Astrocyte (in vitro differentiated cells and primary cell): ENCODE measurements at regions not wholly inside any gene's neighbourhood (a gene's known extent, or its start where the extent isn't known, plus 50 kb on each side); places are given as distances from the start of the nearest gene placed in this dataset.
"Not testable (repeated sequence)": the region's sequence is repeated elsewhere in the genome, so short reads cannot be mapped to it uniquely, and the experiment has no call there.

ENCODE experiments used
- DNase-seq: peaks from one replicate; pipeline ENCODE4 v3.0.0-alpha.2; 2010; ENCODE audit warnings: low read depth
- FAIRE-seq: peaks from 2 replicates; lab custom pipeline; 2011; peaks lifted over from hg19 to GRCh38; lab: Jason Lieb, UNC
- H2AFZ ChIP-seq: 2 replicates; pipeline ENCODE4 v1.6.0; 2012; ENCODE audit warnings: low read depth, low read length, inconsistent platforms
- H3K27ac ChIP-seq: 2 replicates; pipeline ENCODE4 v1.5.1; 2011; ENCODE audit warnings: low read depth, low read length, inconsistent platforms
- H3K27me3 ChIP-seq: 2 replicates; pipeline ENCODE4 v1.6.0; 2011; ENCODE audit warnings: low read length, inconsistent platforms; ENCODE audit not compliant: insufficient read depth
- H3K36me3 ChIP-seq: 2 replicates; pipeline ENCODE4 v1.5.1; 2011; ENCODE audit warnings: low read length, inconsistent platforms; ENCODE audit not compliant: insufficient read depth
- H3K4me1 ChIP-seq: 2 replicates; pipeline ENCODE4 v1.5.1; 2011; ENCODE audit warnings: low read length, inconsistent platforms; ENCODE audit not compliant: insufficient read depth
- H3K4me2 ChIP-seq: 2 replicates; pipeline ENCODE4 v1.6.0; 2012; ENCODE audit warnings: low read length, inconsistent platforms
- H3K4me3 ChIP-seq: 2 replicates; pipeline ENCODE4 v1.5.1; 2011; ENCODE audit warnings: low read depth, mild to moderate bottlenecking, low read length, inconsistent platforms; ENCODE audit not compliant: insufficient read depth
- H3K79me2 ChIP-seq: 2 replicates; pipeline ENCODE4 v1.6.0; 2012; ENCODE audit warnings: mild to moderate bottlenecking, low read length, inconsistent platforms; ENCODE audit not compliant: insufficient read depth
- H3K9ac ChIP-seq: 2 replicates; pipeline ENCODE4 v1.6.0; 2012; ENCODE audit warnings: mild to moderate bottlenecking, low read length, inconsistent platforms
- H3K9me3 ChIP-seq: 2 replicates; pipeline ENCODE4 v1.5.1; 2012; ENCODE audit warnings: low read depth, mild to moderate bottlenecking, low read length, inconsistent platforms; ENCODE audit not compliant: insufficient read depth
- H4K20me1 ChIP-seq: 2 replicates; pipeline ENCODE4 v1.6.0; 2012; ENCODE audit warnings: low read length, inconsistent platforms; ENCODE audit not compliant: insufficient read depth
- H3K27ac Mint-ChIP-seq: one replicate; pipeline ENCODE4 v1.8.0; 2021; ENCODE audit warnings: mild to moderate bottlenecking, mixed read lengths; ENCODE audit not compliant: unreplicated experiment
- H3K27me3 Mint-ChIP-seq: one replicate; pipeline ENCODE4 v1.8.0; 2021; ENCODE audit warnings: low read depth, mixed read lengths; ENCODE audit not compliant: unreplicated experiment
- H3K36me3 Mint-ChIP-seq: one replicate; pipeline ENCODE4 v1.8.0; 2021; ENCODE audit warnings: low read depth, mixed read lengths; ENCODE audit not compliant: unreplicated experiment
- H3K4me1 Mint-ChIP-seq: one replicate; pipeline ENCODE4 v1.8.0; 2021; ENCODE audit warnings: low read depth, mixed read lengths; ENCODE audit not compliant: unreplicated experiment
- H3K4me3 Mint-ChIP-seq: one replicate; pipeline ENCODE4 v1.8.0; 2021; ENCODE audit warnings: mild to moderate bottlenecking, moderate library complexity, mixed read lengths; ENCODE audit not compliant: unreplicated experiment
- H3K9me3 Mint-ChIP-seq: one replicate; pipeline ENCODE4 v1.8.0; 2021; ENCODE audit warnings: mild to moderate bottlenecking, mixed read lengths; ENCODE audit not compliant: unreplicated experiment
- EZH2 ChIP-seq: IDR thresholded peaks from 2 replicates; pipeline ENCODE4 v1.6.1; 2012; ENCODE audit warnings: mild to moderate bottlenecking, low read length, inconsistent platforms; ENCODE audit not compliant: insufficient read depth
- TF ChIP-seq, protein P1 (sequence below): IDR thresholded peaks from 2 replicates; pipeline ENCODE4 v1.5.1; 2011; ENCODE audit warnings: low read depth, mild to moderate bottlenecking, inconsistent platforms, low read length, moderate library complexity; ENCODE audit not compliant: insufficient read depth

DNA sequence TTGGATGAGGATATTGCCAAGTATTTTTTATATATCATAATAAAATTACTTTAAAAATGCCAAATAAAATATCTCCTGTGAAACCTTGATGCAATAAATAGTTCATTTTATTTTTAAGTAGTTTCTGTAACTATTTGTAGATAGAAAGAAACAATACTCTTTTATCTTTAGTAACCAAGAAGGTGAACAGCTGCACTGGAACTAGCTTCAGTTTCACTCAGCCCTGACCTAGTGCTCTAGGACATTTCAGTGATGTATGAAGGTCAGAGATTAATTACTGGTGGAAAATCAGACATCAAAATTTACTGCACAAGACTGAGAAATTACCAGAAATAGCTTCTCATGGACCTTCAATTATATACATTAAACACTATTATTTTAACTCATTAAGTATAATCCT, 1305.0 kb downstream of the CNTNAP5 start:
- Histone ChIP-seq H3K36me3 (no peaks in the 10 kb centered on the region), H2AFZ (no peak overlapping the region), H3K9me3 (peaks cover 3% of the 10 kb centered on the region), H3K4me2 (no peak overlapping the region), H3K79me2 (no peaks in the 10 kb centered on the region), H4K20me1 (no peaks in the 10 kb centered on the region), H3K4me1 (no peaks in the 10 kb centered on the region), H3K4me3 (no peak overlapping the region), H3K9ac (no peak overlapping the region), H3K27ac (no peak overlapping the region), H3K27me3 (no peaks in the 10 kb centered on the region)
- no peak for DNase-seq
- H3K4me1 Mint-ChIP-seq = no peaks in the 10 kb centered on the region
- H3K27ac Mint-ChIP-seq = no peak overlapping the region
- H3K36me3 Mint-ChIP-seq = no peaks in the 10 kb centered on the region
- no peak overlapping the region for H3K4me3 Mint-ChIP-seq
- H3K9me3 Mint-ChIP-seq = no peaks in the 10 kb centered on the region
- no peaks in the 10 kb centered on the region for H3K27me3 Mint-ChIP-seq
- TF ChIP-seq, protein P1, sequence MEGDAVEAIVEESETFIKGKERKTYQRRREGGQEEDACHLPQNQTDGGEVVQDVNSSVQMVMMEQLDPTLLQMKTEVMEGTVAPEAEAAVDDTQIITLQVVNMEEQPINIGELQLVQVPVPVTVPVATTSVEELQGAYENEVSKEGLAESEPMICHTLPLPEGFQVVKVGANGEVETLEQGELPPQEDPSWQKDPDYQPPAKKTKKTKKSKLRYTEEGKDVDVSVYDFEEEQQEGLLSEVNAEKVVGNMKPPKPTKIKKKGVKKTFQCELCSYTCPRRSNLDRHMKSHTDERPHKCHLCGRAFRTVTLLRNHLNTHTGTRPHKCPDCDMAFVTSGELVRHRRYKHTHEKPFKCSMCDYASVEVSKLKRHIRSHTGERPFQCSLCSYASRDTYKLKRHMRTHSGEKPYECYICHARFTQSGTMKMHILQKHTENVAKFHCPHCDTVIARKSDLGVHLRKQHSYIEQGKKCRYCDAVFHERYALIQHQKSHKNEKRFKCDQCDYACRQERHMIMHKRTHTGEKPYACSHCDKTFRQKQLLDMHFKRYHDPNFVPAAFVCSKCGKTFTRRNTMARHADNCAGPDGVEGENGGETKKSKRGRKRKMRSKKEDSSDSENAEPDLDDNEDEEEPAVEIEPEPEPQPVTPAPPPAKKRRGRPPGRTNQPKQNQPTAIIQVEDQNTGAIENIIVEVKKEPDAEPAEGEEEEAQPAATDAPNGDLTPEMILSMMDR = no peak
- FAIRE-seq = no peak

DNA sequence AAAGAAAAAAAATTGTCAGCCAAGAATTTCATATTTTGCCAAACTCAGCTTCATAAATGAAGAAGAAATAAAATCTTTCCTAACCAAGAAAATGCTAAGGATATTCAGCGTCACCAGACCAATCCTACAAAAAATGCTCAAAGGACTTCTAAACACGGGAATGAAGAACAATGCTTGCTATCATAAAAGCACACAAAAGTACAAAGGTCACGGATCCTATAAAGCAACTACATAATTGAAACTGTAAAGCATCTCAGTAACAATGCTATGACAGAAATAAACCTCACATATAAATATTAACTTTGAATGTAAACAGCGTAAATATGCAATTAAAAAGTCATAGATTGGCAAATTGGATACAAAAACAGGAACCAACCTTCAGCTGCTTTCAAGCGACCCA, 1314.6 kb upstream of the GYPC start:
- FAIRE-seq = no peak

DNA sequence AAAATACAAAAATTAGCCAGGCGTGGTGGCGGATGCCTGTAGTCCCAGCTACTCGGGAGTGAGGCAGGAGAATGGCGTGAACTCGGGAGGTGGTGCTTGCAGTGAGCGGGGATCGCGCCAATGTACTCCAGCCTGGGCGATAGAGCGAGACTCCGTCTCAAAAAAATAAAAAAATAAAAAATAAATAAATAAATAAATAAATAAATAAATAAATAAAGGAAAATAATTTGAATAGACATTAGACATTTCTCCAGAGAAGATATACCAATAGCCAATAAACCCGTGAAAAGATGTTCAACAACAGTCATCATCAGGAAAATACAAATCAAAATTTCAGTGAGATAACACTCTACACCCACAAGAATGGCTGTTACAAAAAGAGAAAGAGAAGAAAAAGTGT, 1302.4 kb upstream of the GYPC start:
- H3K4me1 ChIP-seq, H3K9me3 Mint-ChIP-seq, H2AFZ ChIP-seq, H3K36me3 ChIP-seq, H3K27me3 Mint-ChIP-seq, H3K9me3 ChIP-seq, H3K27ac ChIP-seq, H3K4me3 ChIP-seq, H3K27ac Mint-ChIP-seq, FAIRE-seq, H3K4me2 ChIP-seq, H3K36me3 Mint-ChIP-seq, H3K4me3 Mint-ChIP-seq, H4K20me1 ChIP-seq, H3K27me3 ChIP-seq, H3K79me2 ChIP-seq, H3K9ac ChIP-seq, DNase-seq, H3K4me1 Mint-ChIP-seq: not testable (repeated sequence)

More for the DNA sequence above, 1314.6 kb upstream of the GYPC start:
- H3K4me3 Mint-ChIP-seq = no peak overlapping the region
- H3K27me3 Mint-ChIP-seq = no peaks in the 10 kb centered on the region
- Histone ChIP-seq H2AFZ (no peak overlapping the region), H3K27me3 (no peaks in the 10 kb centered on the region), H3K79me2 (no peaks in the 10 kb centered on the region), H3K4me3 (no peak overlapping the region), H3K9ac (no peak overlapping the region), H4K20me1 (no peaks in the 10 kb centered on the region), H3K4me1 (no peaks in the 10 kb centered on the region), H3K36me3 (no peaks in the 10 kb centered on the region), H3K4me2 (no peak overlapping the region), H3K27ac (no peak overlapping the region), H3K9me3 (no peaks in the 10 kb centered on the region)
- H3K27ac Mint-ChIP-seq = no peak overlapping the region
- no peaks in the 10 kb centered on the region for H3K4me1 Mint-ChIP-seq
- DNase-seq = no peak
- TF ChIP-seq, protein P1 = no peak
- no peak for TF ChIP-seq EZH2
- H3K9me3 Mint-ChIP-seq = no peaks in the 10 kb centered on the region
- no peaks in the 10 kb centered on the region for H3K36me3 Mint-ChIP-seq
